ENCODE measurements at regions not wholly inside any gene's neighbourhood (a gene's known extent, or its start where the extent isn't known, plus 50 kb on each side); places are given as distances from the start of the nearest gene placed in this dataset.

- TF ChIP-seq, protein P1, sequence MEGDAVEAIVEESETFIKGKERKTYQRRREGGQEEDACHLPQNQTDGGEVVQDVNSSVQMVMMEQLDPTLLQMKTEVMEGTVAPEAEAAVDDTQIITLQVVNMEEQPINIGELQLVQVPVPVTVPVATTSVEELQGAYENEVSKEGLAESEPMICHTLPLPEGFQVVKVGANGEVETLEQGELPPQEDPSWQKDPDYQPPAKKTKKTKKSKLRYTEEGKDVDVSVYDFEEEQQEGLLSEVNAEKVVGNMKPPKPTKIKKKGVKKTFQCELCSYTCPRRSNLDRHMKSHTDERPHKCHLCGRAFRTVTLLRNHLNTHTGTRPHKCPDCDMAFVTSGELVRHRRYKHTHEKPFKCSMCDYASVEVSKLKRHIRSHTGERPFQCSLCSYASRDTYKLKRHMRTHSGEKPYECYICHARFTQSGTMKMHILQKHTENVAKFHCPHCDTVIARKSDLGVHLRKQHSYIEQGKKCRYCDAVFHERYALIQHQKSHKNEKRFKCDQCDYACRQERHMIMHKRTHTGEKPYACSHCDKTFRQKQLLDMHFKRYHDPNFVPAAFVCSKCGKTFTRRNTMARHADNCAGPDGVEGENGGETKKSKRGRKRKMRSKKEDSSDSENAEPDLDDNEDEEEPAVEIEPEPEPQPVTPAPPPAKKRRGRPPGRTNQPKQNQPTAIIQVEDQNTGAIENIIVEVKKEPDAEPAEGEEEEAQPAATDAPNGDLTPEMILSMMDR (IDR thresholded peaks at IDR 0.05; ENCODE audit: control extremely low read depth, extremely low read depth): no peak
- Histone ChIP-seq H3K27me3 (ENCODE audit: control insufficient read depth in 3 of 3, insufficient read depth in 3 of 3, low read length in 2 of 3) (no peaks in the 10 kb centered on the region), H3K36me3 (ENCODE audit: control insufficient read depth in 4 of 4, insufficient read depth in 4 of 4, low read length in 4 of 4) (no peaks in the 10 kb centered on the region), H3K9me3 (ENCODE audit: control insufficient read depth in 4 of 4, insufficient read depth in 3 of 4, low read length in 3 of 4) (no peaks in the 10 kb centered on the region), H3K4me3 (no peak overlapping the region), H3K9ac (ENCODE audit: insufficient read depth in 1 of 2, low read length in 2 of 2) (no peak overlapping the region), H3K4me1 (ENCODE audit: control insufficient read depth in 5 of 5, insufficient read depth in 5 of 5, low read length in 5 of 5) (peaks cover 0 to 2% (median 0%) of the 10 kb centered on the region in 5 donors), H3K27ac (ENCODE audit: low read depth in 1 of 2, low read length in 1 of 2) (no peak overlapping the region)
- 77 to 80% methylated on average over 2 of the region's 2 CpGs for WGBS, 2 donors
- DNase-seq (no peak), ATAC-seq (ENCODE audit: insufficient read depth, low FRiP score) (no peak)
These were observed 1607.6 kb downstream of the OLFM4 start for GRCh38 chr13:54636231-54636630.

DNA sequence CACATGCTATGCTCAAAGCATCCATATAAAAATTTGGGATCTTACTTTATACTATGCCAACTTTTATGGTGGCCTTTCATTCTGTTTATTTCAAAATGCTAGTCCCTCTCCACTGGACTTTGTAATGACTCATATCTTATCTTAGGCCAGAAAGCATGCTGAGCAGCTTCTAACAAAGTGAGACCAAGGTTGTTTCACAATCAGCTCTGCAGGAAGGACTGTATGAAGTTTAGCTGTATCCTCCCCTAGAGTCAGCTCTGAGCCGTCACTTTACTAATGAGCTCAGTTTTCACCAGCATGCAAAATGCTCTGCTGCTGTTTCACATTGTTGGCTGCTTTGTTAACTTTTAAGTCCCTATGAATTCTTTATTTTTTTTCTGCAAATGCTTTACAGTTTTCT lies 1608.8 kb downstream of the OLFM4 start:
- H3K4me3 ChIP-seq: no peak overlapping the region
- no peak overlapping the region for H3K27ac ChIP-seq (ENCODE audit: low read depth in 1 of 2, low read length in 1 of 2)
- no peak overlapping the region for H3K9ac ChIP-seq (ENCODE audit: insufficient read depth in 1 of 2, low read length in 2 of 2)
- DNase-seq (peak in 2 of 3 donors; percentile 26 to 65), ATAC-seq (ENCODE audit: insufficient read depth, low FRiP score) (no peak)
- whole genome bisulfite sequencing, 2 donors: 51 to 56% methylated on average over 1 of the region's 1 CpG
- H3K4me1 ChIP-seq (ENCODE audit: control insufficient read depth in 5 of 5, insufficient read depth in 5 of 5, low read length in 5 of 5): peaks cover 0 to 2% (median 0%) of the 10 kb centered on the region in 5 donors
- H3K9me3 ChIP-seq (ENCODE audit: control insufficient read depth in 4 of 4, insufficient read depth in 3 of 4, low read length in 3 of 4): no peaks in the 10 kb centered on the region
- H3K27me3 ChIP-seq (ENCODE audit: control insufficient read depth in 3 of 3, insufficient read depth in 3 of 3, low read length in 2 of 3): no peaks in the 10 kb centered on the region
- H3K36me3 ChIP-seq (ENCODE audit: control insufficient read depth in 4 of 4, insufficient read depth in 4 of 4, low read length in 4 of 4): no peaks in the 10 kb centered on the region
- TF ChIP-seq, protein P1 (IDR thresholded peaks at IDR 0.05; ENCODE audit: control extremely low read depth, extremely low read depth): no peak

GRCh38 chr13:54640719-54641118 lies 1612.1 kb downstream of the OLFM4 start:
- H3K27me3 ChIP-seq (ENCODE audit: control insufficient read depth in 3 of 3, insufficient read depth in 3 of 3, low read length in 2 of 3): no peaks in the 10 kb centered on the region
- H3K9ac ChIP-seq (ENCODE audit: insufficient read depth in 1 of 2, low read length in 2 of 2): no peak overlapping the region
- H3K4me1 ChIP-seq (ENCODE audit: control insufficient read depth in 5 of 5, insufficient read depth in 5 of 5, low read length in 5 of 5): peaks cover 0 to 2% (median 0%) of the 10 kb centered on the region in 5 donors
- TF ChIP-seq, protein P1 (IDR thresholded peaks at IDR 0.05; ENCODE audit: control extremely low read depth, extremely low read depth): no peak
- DNase-seq: no peak
- H3K36me3 ChIP-seq (ENCODE audit: control insufficient read depth in 4 of 4, insufficient read depth in 4 of 4, low read length in 4 of 4): no peaks in the 10 kb centered on the region
- no peak overlapping the region for H3K27ac ChIP-seq (ENCODE audit: low read depth in 1 of 2, low read length in 1 of 2)
- H3K9me3 ChIP-seq (ENCODE audit: control insufficient read depth in 4 of 4, insufficient read depth in 3 of 4, low read length in 3 of 4): no peaks in the 10 kb centered on the region
- no peak for ATAC-seq (ENCODE audit: insufficient read depth, low FRiP score)
- no peak overlapping the region for H3K4me3 ChIP-seq

- no peaks in the 10 kb centered on the region for H3K4me1 ChIP-seq (ENCODE audit: control insufficient read depth in 5 of 5, insufficient read depth in 5 of 5, low read length in 5 of 5)
- H3K27me3 ChIP-seq (ENCODE audit: control insufficient read depth in 3 of 3, insufficient read depth in 3 of 3, low read length in 2 of 3): no peaks in the 10 kb centered on the region
- no peak overlapping the region for H3K27ac ChIP-seq (ENCODE audit: low read depth in 1 of 2, low read length in 1 of 2)
- TF ChIP-seq, protein P1 (IDR thresholded peaks at IDR 0.05; ENCODE audit: control extremely low read depth, extremely low read depth): no peak
- no peaks in the 10 kb centered on the region for H3K36me3 ChIP-seq (ENCODE audit: control insufficient read depth in 4 of 4, insufficient read depth in 4 of 4, low read length in 4 of 4)
- ATAC-seq (ENCODE audit: insufficient read depth, low FRiP score) (no peak), DNase-seq (no peak)
- H3K4me3 ChIP-seq: no peak overlapping the region
- no peak overlapping the region for H3K9ac ChIP-seq (ENCODE audit: insufficient read depth in 1 of 2, low read length in 2 of 2)
- H3K9me3 ChIP-seq (ENCODE audit: control insufficient read depth in 4 of 4, insufficient read depth in 3 of 4, low read length in 3 of 4): no peaks in the 10 kb centered on the region
These were observed 1615.2 kb downstream of the OLFM4 start for GRCh38 chr13:54643863-54644262.

All from lung (tissue), 11 donors.